Heart right ventricle (tissue), 16 donors: ENCODE measurements at regions not wholly inside any gene's neighbourhood (a gene's known extent, or its start where the extent isn't known, plus 50 kb on each side); places are given as distances from the start of the nearest gene placed in this dataset.

ENCODE experiments used
- ATAC-seq, 8 donors: fragments of 200-7000 bp; cut with Tn5 transposase; one replicate each; pipeline ENCODE4 v1.9.1; 2020; ENCODE audit warnings: mild to moderate bottlenecking in 8 of 8, moderate library complexity in 8 of 8, moderate number of reproducible peaks in 1 of 8
- DNase-seq, 2 donors: peaks; one replicate each; pipeline ENCODE4 v3.0.0-alpha.2; 2020
- H3K27ac ChIP-seq, 10 donors: fragments of 200-600 bp; sonication (generic) in 2 of 10; one replicate each; pipeline versions ENCODE4 v1.5.0 to v1.8.0; 2020 to 2022; ENCODE audit warnings: mild to moderate bottlenecking in 3 of 10
- H3K27me3 ChIP-seq, 7 donors: fragments of 200-600 bp; one replicate each; pipeline ENCODE4 v1.8.0; 2021 to 2022; ENCODE audit warnings: mild to moderate bottlenecking in 2 of 7
- H3K36me3 ChIP-seq, 9 donors: fragments of 200-600 bp; sonication (generic) in 1 of 9; one replicate each; pipeline versions ENCODE4 v1.5.0 to v1.8.0; 2020 to 2022; ENCODE audit warnings: mild to moderate bottlenecking in 2 of 9
- H3K4me1 ChIP-seq, 9 donors: fragments of 200-600 bp; sonication (generic) in 1 of 9; one replicate each; pipeline versions ENCODE4 v1.5.0 to v1.8.0; 2020 to 2022; ENCODE audit warnings: mild to moderate bottlenecking in 4 of 9
- H3K4me3 ChIP-seq, 10 donors: fragments of 200-600 bp; sonication (generic) in 2 of 10; one replicate each; pipeline versions ENCODE4 v1.5.0 to v1.8.0; 2020 to 2022; ENCODE audit warnings: mild to moderate bottlenecking in 7 of 10, moderate library complexity in 2 of 10
- H3K9me3 ChIP-seq, 11 donors: fragments of 200-600 bp in 10 of 11; sonication (generic) in 2 of 11; one replicate each; pipeline versions ENCODE4 v1.5.0 to v1.8.0; 2013 to 2022; ENCODE audit warnings: mild to moderate bottlenecking in 2 of 11, control low read depth in 1 of 11, moderate library complexity in 1 of 11
- CTCF ChIP-seq, 9 donors: fragments of 200-600 bp; sonication (generic) in 2 of 9; IDR thresholded peaks; one replicate each; pipeline versions ENCODE4 v1.5.0 to v1.8.0; 2021 to 2022; ENCODE audit warnings: antibody characterized with exemption in 9 of 9, mild to moderate bottlenecking in 5 of 9, moderate library complexity in 1 of 9
- WGBS, 2 donors: extraction: QIAGEN DNeasy Blood & Tissue Kit; methylation state at CpG; one replicate each; pipeline ENCODE4 v1.1.7; 2013; ENCODE audit warnings: inconsistent platforms in 1 of 2; 5-methylcytosine and 5-hydroxymethylcytosine counted together
- intact Hi-C, 10 donors: fragments of 100-400 bp; cut with DNase I; formaldehyde crosslinking; loops; one replicate each; pipeline versions ENCODE4 v1.11.1 to v1.14.2; 2022
- donor health status: Arrhythmogenic right ventricular cardiomyopathy.
- donor health status: ischemic (EF 13 %, LVEDD 7.1; RV severe dilation, severe dysfunction).
- donor health status: healthy with polysubstance abuse.
- donor health status: DM: no; HTN: yes; CAD: no.
- donor health status: DM: no; HTN: no; CAD: no.
- donor health status: ischemic (EF 25% LVEDD 6.9; RV normal size, moderate dysfunction).
- donor health status: ischemic (EF 25% LVEDD 5.7; RV mildly dilated, moderate dysfunction).
- donor health status: healthy.
- donor health status: DM: yes; HTN: yes; CAD: no.
- donor health status: Ischemic cardiomyopathy.
- donor health status: ischemic (EF 35%, LVEDD 5.7; RV mildly dilated, moderate dysfunction).
- donor health status: nonischemic (EF 11% LVEDD 7.7; RV severe dilation, severe dysfunction).
- donor health status: DM: yes; HTN: yes; CAD: no.
- donor health status: PGD.
- donor health status: ischemic (EF 29% LVEDD 5.4; RV normal size, mild dysfunction).
- donor health status: nonischemic (EF 23%, LVEDD 6.1; RV moderate dilation, normal function).

DNA sequence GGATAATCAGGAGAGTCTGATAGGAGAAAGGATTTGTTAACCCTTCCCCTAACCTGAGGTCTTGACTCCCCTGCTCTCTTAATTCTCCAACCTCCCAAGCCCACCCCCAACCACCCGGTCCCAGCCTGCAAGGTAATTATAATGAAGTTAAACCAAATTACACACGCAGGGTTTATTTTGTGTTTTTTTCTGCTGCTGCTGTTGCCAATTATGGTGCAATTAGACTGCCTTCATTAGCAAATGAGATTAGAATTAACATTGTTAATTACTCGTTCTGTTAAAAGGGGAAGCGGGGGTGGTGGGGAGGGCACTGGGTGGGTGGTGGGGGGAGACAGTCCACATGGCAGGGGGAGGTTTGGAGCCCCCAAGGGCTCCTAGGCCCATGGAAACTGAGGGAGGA, 128.9 kb downstream of the CCT6B start:
- WGBS, 2 donors = 33 to 34% methylated on average over 4 of the region's 4 CpGs
- no peaks in the 10 kb centered on the region for H3K4me1 ChIP-seq
- no peaks in the 10 kb centered on the region for H3K36me3 ChIP-seq
- no peak overlapping the region for H3K4me3 ChIP-seq
- DNase-seq (no peak), ATAC-seq (no peak)
- intact Hi-C loops = no loop called here
- no peak for TF ChIP-seq CTCF (IDR thresholded peaks at IDR 0.05)
- no peaks in the 10 kb centered on the region for H3K9me3 ChIP-seq
- no peak overlapping the region for H3K27ac ChIP-seq
- peaks cover 0 to 21% (median 2%) of the 10 kb centered on the region in 7 donors for H3K27me3 ChIP-seq

DNA sequence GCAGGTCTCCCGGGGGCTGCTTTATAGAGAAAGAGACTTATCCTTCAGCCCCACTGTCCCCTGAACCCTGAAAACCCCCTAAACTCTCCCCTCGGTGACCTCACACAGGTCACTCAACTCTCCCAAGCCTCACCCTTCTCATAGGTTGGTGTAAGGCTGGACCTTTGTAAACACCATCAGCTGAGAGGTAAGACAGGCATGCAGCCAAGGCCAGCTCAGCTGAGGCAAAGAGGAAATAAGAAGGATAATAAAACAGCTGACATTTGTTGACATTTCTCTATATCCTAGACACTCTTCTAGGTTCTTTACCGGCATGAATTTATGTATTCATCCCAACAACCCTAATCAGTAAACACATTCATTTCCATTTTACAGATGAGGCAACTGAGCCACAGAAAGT, 134.3 kb downstream of the CCT6B start:
- WGBS, 2 donors = 68 to 73% methylated on average over 3 of the region's 3 CpGs
- no peak for TF ChIP-seq CTCF (IDR thresholded peaks at IDR 0.05)
- no peak for ATAC-seq

DNA sequence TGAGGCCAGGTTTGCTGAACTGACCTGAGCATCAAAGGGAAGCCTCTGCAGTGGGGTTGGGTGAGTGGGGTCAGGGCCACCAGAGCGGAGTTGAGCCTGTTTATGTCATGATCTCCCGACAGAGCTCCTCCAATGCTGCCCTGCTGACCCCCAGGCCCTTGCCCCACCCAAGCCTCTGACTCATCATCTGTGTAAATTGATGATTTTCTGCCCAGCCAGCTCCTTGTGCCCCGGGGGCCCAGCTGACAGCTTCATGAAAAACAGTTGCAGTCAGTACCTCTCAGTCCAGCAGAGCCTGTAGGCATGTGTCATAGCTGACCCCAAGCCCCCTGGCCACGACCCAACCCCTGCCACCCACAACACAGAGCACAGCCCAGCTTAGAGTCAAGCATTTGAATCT, 134.9 kb downstream of the CCT6B start:
- H3K36me3 ChIP-seq = no peaks in the 10 kb centered on the region
- H3K27me3 ChIP-seq = peaks cover 0 to 50% (median 30%) of the 10 kb centered on the region in 7 donors
- no peak for ATAC-seq
- TF ChIP-seq CTCF (IDR thresholded peaks at IDR 0.05) = no peak
- H3K9me3 ChIP-seq = no peaks in the 10 kb centered on the region
- DNase-seq = no peak
- H3K4me1 ChIP-seq = no peaks in the 10 kb centered on the region
- H3K27ac ChIP-seq = no peak overlapping the region
- 37 to 49% methylated on average over 4 of the region's 4 CpGs for WGBS, 2 donors
- intact Hi-C loops = no loop called here
- no peak overlapping the region for H3K4me3 ChIP-seq

More for the DNA sequence above, 134.3 kb downstream of the CCT6B start:
- Histone ChIP-seq H3K4me3 (no peak overlapping the region), H3K4me1 (no peaks in the 10 kb centered on the region), H3K27me3 (peaks cover 0 to 50% (median 27%) of the 10 kb centered on the region in 7 donors), H3K9me3 (no peaks in the 10 kb centered on the region), H3K36me3 (no peaks in the 10 kb centered on the region), H3K27ac (no peak overlapping the region)
- intact Hi-C loops = no loop called here
- DNase-seq = no peak

GRCh38 chr17:34825884-34826283, 135.4 kb downstream of the CCT6B start:
- no peak for DNase-seq
- no peak overlapping the region for H3K4me3 ChIP-seq
- H3K27ac ChIP-seq = no peak overlapping the region
- no peaks in the 10 kb centered on the region for H3K4me1 ChIP-seq
- intact Hi-C loops = no loop called here
- no peaks in the 10 kb centered on the region for H3K36me3 ChIP-seq
- H3K27me3 ChIP-seq = peaks cover 0 to 50% (median 30%) of the 10 kb centered on the region in 7 donors
- no peak for ATAC-seq
- no peaks in the 10 kb centered on the region for H3K9me3 ChIP-seq
- no peak for TF ChIP-seq CTCF (IDR thresholded peaks at IDR 0.05)
- 69 to 76% methylated on average over 6 of the region's 6 CpGs for WGBS, 2 donors
